Cardiac fibroblast (primary cell): ENCODE measurements at regions not wholly inside any gene's neighbourhood (a gene's known extent, or its start where the extent isn't known, plus 50 kb on each side); places are given as distances from the start of the nearest gene placed in this dataset.

ENCODE experiments used
- DNase-seq, 2 donors: peaks; one replicate each; pipeline versions ENCODE4 v3.0.0 to v3.0.0-alpha.2; 2010; ENCODE audit warnings: low read depth in 2 of 2
- H3K4me3 ChIP-seq, 2 donors: replicated peaks in 1 of 2; 1 replicate in 1 of 2; 2 replicates in 1 of 2; pipeline ENCODE4 v1.5.1; 2011; ENCODE audit warnings: low read depth in 2 of 2, low read length in 2 of 2, mild to moderate bottlenecking in 2 of 2, moderate library complexity in 1 of 2
- TF ChIP-seq, protein P1 (sequence below): IDR thresholded peaks from one replicate; pipeline ENCODE4 v1.5.1; 2011; ENCODE audit warnings: low read depth, mild to moderate bottlenecking, low read length, inconsistent platforms

GRCh38 chr6:92150553-92150952 is 1268.8 kb downstream of the EPHA7 start:
- no peak overlapping the region for H3K4me3 ChIP-seq
- no peak for DNase-seq
- TF ChIP-seq, protein P1, sequence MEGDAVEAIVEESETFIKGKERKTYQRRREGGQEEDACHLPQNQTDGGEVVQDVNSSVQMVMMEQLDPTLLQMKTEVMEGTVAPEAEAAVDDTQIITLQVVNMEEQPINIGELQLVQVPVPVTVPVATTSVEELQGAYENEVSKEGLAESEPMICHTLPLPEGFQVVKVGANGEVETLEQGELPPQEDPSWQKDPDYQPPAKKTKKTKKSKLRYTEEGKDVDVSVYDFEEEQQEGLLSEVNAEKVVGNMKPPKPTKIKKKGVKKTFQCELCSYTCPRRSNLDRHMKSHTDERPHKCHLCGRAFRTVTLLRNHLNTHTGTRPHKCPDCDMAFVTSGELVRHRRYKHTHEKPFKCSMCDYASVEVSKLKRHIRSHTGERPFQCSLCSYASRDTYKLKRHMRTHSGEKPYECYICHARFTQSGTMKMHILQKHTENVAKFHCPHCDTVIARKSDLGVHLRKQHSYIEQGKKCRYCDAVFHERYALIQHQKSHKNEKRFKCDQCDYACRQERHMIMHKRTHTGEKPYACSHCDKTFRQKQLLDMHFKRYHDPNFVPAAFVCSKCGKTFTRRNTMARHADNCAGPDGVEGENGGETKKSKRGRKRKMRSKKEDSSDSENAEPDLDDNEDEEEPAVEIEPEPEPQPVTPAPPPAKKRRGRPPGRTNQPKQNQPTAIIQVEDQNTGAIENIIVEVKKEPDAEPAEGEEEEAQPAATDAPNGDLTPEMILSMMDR = no peak

DNA sequence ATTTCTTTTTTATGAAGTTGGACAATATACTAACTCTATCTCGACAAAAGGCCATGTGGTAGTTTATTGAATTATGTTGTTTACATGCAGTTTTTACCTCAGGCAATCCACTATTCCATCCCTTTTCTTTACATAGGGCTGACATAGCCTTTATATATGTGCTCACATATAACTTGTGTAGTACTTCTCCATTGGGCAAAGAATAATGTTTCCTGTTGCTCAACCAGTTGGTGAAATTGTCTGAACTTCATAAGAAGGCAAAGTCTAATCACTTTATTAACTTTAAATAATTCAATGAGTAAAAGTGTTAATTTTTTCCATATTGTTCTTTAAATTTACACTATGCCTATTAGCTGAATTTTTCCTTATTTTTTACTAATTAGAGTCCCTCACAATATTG is 1272.1 kb downstream of the EPHA7 start:
- TF ChIP-seq, protein P1 = no peak
- H3K4me3 ChIP-seq = no peak overlapping the region
- DNase-seq = no peak

GRCh38 chr6:92139601-92140000 is 1279.8 kb downstream of the EPHA7 start:
- H3K4me3 ChIP-seq = no peak overlapping the region
- TF ChIP-seq, protein P1 = no peak
- DNase-seq = no peak

- TF ChIP-seq, protein P1 = no peak
- no peak overlapping the region for H3K4me3 ChIP-seq
- DNase-seq = no peak
These were observed 1286.4 kb downstream of the EPHA7 start for GRCh38 chr6:92132957-92133356.

DNA sequence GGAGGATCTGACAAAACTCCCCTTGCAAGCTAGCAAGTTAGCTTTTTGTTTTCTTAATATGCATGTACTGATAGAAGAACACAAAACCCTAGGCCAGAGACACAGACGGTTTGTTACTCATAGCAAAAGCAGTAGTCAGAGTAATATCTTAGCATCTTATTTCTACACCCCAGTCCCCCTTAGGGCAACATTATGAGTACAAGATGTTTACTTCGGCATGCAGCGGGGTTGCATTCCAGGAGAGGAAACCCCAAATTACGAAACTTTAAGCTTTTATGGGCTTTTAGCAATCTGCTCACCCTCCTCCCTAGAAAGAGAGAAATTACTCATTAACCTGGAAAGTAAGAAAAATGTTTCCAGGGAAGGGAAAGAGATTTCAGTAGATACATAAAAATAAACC is 1286.9 kb downstream of the EPHA7 start:
- no peak for DNase-seq
- TF ChIP-seq, protein P1 = no peak
- no peak overlapping the region for H3K4me3 ChIP-seq

- no peak for DNase-seq
- no peak overlapping the region for H3K4me3 ChIP-seq
- TF ChIP-seq, protein P1 = no peak
These were observed 1288.4 kb downstream of the EPHA7 start for GRCh38 chr6:92130944-92131343.

DNA sequence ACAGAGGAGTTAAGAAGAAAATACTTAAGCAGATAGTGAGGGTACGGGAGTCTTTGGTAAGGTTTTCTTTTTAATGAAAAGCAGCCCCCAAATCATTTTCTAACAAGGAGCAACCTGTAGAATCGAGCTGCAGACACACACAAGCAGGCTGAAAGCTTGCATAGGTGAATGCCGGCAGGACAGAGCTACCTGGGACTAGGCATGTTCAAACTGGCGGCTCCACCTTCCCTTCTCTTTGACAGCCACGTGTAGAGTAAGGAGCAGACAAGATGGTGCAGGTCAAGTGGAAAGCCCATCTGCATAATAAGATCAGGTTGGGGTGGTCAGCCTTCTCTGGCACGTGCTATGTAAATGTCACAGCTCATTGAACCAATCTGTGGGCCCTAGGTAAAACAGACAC is 1292.4 kb downstream of the EPHA7 start:
- no peak overlapping the region for H3K4me3 ChIP-seq
- TF ChIP-seq, protein P1 = no peak
- DNase-seq = no peak
